GM12865 (cell line): ENCODE measurements at regions not wholly inside any gene's neighbourhood (a gene's known extent, or its start where the extent isn't known, plus 50 kb on each side); places are given as distances from the start of the nearest gene placed in this dataset.

Experiments
- DNase-seq: peaks from one replicate; pipeline ENCODE4 v3.0.0; 2010; ENCODE audit warnings: low read depth
- H3K4me3 ChIP-seq: 2 replicates; pipeline ENCODE4 v1.5.1; 2011; ENCODE audit warnings: mild to moderate bottlenecking, low read depth, low read length, control low read depth
- TF ChIP-seq, protein P1 (sequence below): IDR thresholded peaks from 2 replicates; pipeline ENCODE4 v1.5.1; 2011; ENCODE audit warnings: low read length, control low read depth, low read depth, inconsistent platforms; ENCODE audit not compliant: insufficient read depth; ENCODE audit errors: missing control alignments

DNA sequence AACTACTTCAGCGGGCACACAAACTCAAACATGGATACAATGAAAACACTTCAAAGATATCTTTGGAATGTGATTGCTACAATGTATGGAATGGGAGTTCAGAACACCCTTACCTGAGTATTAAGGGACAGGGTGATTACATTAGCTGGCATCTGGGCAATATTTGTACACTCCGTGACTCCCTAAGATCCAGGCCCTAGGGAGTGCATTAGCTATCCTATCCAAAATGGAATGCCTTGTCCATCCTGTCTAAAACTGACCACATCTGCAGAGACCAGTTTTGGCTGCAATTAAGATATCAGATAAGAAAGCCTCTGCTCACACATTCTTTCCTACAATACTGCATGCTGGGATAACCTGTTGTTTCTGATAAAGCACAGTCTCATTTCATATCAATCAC lies 176.6 kb upstream of the EMCN start:
- no peak overlapping the region for H3K4me3 ChIP-seq
- TF ChIP-seq, protein P1, sequence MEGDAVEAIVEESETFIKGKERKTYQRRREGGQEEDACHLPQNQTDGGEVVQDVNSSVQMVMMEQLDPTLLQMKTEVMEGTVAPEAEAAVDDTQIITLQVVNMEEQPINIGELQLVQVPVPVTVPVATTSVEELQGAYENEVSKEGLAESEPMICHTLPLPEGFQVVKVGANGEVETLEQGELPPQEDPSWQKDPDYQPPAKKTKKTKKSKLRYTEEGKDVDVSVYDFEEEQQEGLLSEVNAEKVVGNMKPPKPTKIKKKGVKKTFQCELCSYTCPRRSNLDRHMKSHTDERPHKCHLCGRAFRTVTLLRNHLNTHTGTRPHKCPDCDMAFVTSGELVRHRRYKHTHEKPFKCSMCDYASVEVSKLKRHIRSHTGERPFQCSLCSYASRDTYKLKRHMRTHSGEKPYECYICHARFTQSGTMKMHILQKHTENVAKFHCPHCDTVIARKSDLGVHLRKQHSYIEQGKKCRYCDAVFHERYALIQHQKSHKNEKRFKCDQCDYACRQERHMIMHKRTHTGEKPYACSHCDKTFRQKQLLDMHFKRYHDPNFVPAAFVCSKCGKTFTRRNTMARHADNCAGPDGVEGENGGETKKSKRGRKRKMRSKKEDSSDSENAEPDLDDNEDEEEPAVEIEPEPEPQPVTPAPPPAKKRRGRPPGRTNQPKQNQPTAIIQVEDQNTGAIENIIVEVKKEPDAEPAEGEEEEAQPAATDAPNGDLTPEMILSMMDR = no peak
- DNase-seq = no peak

DNA sequence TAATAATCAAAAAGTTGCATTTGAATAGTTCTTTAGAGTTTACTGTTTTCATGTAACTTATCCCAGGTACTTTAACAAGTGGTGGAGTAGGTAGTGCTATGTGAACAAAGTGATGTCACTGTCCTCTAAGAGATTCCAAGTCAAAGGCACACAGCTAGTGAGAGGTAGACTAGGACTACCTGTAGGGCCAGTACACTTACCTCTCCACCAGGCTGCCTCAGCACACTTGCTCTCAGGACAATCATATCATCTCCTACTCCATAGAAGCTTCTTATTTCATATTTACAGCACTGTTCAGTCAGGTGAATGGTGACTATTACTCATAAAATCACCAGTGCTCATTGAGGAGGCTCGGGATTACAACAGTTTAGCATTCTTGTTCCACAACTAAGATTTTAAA lies 173.0 kb upstream of the EMCN start:
- TF ChIP-seq, protein P1 = no peak
- H3K4me3 ChIP-seq = no peak overlapping the region
- DNase-seq = no peak

DNA sequence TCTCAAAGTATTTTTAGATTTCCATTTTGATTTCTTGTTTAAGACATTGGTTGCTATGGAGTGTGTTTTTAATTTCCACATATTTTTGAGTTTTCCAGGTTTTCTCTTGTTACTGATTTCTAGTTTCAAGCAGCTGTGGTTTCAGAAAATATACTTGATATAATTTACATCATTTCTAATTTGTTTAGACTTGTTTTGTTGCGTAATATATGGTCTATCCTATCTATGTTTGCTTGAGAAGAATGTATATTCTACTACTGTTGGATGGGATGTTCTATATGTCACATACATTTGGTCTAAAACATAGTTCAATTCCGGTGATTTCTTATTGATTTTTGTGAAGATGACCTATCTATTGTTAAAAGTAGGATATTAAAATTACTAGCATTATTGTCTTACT lies 170.5 kb upstream of the EMCN start:
- TF ChIP-seq, protein P1 = no peak
- no peak for DNase-seq
- H3K4me3 ChIP-seq = no peak overlapping the region

DNA sequence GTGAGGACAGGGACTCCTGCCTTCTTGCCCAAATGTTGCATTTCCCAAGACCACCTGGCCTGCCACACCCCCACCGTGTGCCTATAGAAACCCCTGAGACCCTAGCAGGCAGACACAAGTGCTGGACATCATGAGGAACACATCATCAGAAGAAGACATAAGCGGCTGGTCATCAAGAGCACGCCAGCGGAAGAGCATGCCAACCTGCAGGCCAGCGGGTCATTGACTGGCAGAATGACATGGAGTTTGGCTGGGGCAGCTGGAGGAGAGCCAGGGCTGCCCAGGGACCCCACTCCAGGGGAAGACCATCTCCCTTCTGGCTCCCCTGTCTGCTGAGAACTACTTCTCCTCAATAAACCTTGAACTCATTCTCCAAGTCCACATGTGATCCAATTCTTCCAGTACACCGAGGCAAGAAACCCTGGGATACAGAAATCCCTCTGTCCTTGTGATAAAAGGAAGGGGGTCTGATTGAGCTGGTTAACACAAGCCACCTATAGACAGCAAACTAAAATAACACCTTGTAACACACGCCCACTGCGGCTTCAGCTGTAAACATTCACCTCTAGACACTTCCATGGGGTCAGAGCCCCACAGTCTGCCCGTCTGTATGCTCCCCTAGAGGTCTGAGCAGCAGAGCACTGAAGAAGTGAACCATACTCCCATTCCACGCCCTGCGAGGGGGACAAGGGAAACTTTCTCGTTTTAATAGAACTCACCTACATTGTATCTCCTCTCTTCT lies 164.8 kb upstream of the EMCN start:
- no peak for DNase-seq
- no peak overlapping the region for H3K4me3 ChIP-seq
- TF ChIP-seq, protein P1 = no peak

DNA sequence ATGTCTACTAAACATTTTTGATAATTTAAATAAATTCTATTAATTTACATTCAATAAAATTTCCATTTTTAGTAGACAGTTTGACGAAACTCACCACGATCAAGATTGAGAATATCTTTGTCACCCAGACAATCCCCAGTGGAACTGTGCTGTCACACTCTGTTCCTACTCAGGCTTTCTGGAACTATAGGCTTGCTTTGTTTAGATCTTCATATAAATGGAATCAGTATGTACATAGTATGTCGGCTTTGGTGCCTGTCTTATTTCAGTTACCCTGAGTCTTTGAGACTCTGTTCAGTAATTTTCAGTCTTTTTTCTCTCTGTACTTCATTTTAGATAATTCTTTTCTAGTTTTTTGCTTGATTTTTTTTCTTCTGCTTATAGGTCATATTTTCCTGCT lies 163.5 kb upstream of the EMCN start:
- no peak for DNase-seq
- TF ChIP-seq, protein P1 = no peak
- no peak overlapping the region for H3K4me3 ChIP-seq

DNA sequence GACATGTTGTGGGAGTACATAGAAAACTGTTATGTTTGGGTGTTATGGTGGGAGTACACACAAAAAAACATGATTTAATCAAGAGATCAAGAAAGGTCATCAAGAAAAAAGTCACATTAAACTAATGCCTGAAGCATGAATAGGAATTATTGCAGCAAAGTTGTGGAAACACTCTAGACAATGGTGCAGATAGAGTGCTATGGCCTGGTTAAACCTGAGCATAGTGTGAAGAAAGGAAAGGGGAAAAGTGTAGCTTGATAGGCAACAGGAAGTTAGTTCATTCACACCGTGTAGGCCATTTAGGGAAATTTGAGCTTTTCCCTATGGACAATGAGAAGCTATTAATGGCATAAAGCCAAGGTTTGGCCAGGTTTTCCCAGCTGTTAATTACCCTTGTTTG lies 162.1 kb upstream of the EMCN start:
- DNase-seq = no peak
- TF ChIP-seq, protein P1 = no peak
- H3K4me3 ChIP-seq = no peak overlapping the region

DNA sequence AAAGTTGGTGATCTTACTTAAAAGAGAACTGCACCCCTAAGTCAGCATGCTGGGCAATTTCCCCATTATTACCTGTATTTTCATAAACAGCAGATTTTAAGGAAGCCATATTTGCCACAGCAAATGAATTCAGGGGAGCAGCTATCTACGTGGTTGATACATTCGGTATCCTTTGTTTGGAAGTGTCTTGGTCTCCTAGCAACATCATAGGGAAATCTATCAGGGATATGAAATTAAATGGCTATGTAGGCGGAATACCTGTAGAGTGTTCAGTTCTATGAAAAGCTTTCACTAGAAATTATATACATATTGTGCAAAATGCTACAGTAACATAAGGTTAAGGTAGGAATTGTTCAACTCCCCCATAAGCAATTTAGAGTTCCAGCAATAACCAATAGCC lies 157.2 kb upstream of the EMCN start:
- TF ChIP-seq, protein P1 = no peak
- no peak for DNase-seq
- H3K4me3 ChIP-seq = no peak overlapping the region
